Ishikawa (cell line): ENCODE measurements at regions not wholly inside any gene's neighbourhood (a gene's known extent, or its start where the extent isn't known, plus 50 kb on each side); places are given as distances from the start of the nearest gene placed in this dataset.

Experiments used
- CEBPB ChIP-seq: IDR thresholded peaks from 2 replicates; pipeline ENCODE4 v1.6.1; 2012
- CREB1 ChIP-seq: IDR thresholded peaks from 2 replicates; pipeline ENCODE4 v1.6.1; 2012; ENCODE audit warnings: low read depth
- EGR1 ChIP-seq: IDR thresholded peaks from 2 replicates; pipeline ENCODE4 v1.6.1; 2012
- EP300 ChIP-seq: IDR thresholded peaks from 2 replicates; pipeline ENCODE4 v1.6.1; 2012; ENCODE audit warnings: borderline replicate concordance
- FOXM1 ChIP-seq: IDR thresholded peaks from 2 replicates; pipeline ENCODE4 v1.6.1; 2012; ENCODE audit warnings: low read depth, borderline replicate concordance
- NFIC ChIP-seq: IDR thresholded peaks from 2 replicates; pipeline ENCODE4 v1.6.1; 2012
- RAD21 ChIP-seq: IDR thresholded peaks from 2 replicates; pipeline ENCODE4 v1.6.1; 2012; ENCODE audit warnings: low read depth
- TAF1 ChIP-seq: IDR thresholded peaks from 2 replicates; pipeline ENCODE4 v1.6.1; 2012; ENCODE audit warnings: low read depth, mild to moderate bottlenecking
- TCF12 ChIP-seq: IDR thresholded peaks from 2 replicates; pipeline ENCODE4 v1.6.1; 2012; ENCODE audit warnings: low read depth
- TEAD4 ChIP-seq: IDR thresholded peaks from 2 replicates; pipeline ENCODE4 v1.6.1; 2012
- YY1 ChIP-seq: IDR thresholded peaks from 2 replicates; pipeline ENCODE4 v1.6.1; 2012; ENCODE audit warnings: low read depth
- ZBTB7A ChIP-seq: IDR thresholded peaks from 2 replicates; pipeline ENCODE4 v1.6.1; 2012; ENCODE audit warnings: low read depth
- TF ChIP-seq, protein P1 (sequence below): IDR thresholded peaks from 2 replicates; pipeline ENCODE4 v1.6.1; 2012
- TF ChIP-seq, protein P2 (sequence below): IDR thresholded peaks from 2 replicates; pipeline ENCODE4 v1.6.1; 2012; ENCODE audit warnings: low read depth, mild to moderate bottlenecking
- TF ChIP-seq, protein P3 (sequence below): IDR thresholded peaks from 2 replicates; pipeline ENCODE4 v1.6.1; 2012

DNA sequence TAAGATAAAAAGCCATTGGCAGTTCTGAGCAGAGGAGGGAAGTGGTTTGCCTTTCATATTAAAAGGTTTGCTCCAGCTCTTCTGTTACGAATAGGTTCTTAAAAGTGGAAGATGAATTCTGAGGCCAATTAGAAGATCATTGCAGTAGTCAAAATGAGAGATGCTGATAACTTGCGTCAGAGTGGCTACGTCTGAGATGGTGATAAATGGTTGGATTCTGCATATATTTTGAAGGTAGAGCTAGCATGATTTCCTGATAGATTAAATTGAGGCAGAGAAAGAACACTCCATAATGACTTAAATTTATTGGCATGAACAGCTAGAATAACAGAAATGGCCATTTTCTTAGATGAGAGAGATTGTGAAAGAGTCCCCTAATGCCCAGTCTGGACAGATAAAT lies 652.6 kb downstream of the DACH1 start:
- TF ChIP-seq CEBPB (no peak), TCF12 (no peak), YY1 (no peak), CREB1 (no peak), EGR1 (no peak), FOXM1 (no peak), ZBTB7A (no peak), NFIC (no peak)
- TF ChIP-seq, protein P1, sequence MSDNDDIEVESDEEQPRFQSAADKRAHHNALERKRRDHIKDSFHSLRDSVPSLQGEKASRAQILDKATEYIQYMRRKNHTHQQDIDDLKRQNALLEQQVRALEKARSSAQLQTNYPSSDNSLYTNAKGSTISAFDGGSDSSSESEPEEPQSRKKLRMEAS: no peak
- TF ChIP-seq, protein P2, sequence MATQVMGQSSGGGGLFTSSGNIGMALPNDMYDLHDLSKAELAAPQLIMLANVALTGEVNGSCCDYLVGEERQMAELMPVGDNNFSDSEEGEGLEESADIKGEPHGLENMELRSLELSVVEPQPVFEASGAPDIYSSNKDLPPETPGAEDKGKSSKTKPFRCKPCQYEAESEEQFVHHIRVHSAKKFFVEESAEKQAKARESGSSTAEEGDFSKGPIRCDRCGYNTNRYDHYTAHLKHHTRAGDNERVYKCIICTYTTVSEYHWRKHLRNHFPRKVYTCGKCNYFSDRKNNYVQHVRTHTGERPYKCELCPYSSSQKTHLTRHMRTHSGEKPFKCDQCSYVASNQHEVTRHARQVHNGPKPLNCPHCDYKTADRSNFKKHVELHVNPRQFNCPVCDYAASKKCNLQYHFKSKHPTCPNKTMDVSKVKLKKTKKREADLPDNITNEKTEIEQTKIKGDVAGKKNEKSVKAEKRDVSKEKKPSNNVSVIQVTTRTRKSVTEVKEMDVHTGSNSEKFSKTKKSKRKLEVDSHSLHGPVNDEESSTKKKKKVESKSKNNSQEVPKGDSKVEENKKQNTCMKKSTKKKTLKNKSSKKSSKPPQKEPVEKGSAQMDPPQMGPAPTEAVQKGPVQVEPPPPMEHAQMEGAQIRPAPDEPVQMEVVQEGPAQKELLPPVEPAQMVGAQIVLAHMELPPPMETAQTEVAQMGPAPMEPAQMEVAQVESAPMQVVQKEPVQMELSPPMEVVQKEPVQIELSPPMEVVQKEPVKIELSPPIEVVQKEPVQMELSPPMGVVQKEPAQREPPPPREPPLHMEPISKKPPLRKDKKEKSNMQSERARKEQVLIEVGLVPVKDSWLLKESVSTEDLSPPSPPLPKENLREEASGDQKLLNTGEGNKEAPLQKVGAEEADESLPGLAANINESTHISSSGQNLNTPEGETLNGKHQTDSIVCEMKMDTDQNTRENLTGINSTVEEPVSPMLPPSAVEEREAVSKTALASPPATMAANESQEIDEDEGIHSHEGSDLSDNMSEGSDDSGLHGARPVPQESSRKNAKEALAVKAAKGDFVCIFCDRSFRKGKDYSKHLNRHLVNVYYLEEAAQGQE: no peak

DNA sequence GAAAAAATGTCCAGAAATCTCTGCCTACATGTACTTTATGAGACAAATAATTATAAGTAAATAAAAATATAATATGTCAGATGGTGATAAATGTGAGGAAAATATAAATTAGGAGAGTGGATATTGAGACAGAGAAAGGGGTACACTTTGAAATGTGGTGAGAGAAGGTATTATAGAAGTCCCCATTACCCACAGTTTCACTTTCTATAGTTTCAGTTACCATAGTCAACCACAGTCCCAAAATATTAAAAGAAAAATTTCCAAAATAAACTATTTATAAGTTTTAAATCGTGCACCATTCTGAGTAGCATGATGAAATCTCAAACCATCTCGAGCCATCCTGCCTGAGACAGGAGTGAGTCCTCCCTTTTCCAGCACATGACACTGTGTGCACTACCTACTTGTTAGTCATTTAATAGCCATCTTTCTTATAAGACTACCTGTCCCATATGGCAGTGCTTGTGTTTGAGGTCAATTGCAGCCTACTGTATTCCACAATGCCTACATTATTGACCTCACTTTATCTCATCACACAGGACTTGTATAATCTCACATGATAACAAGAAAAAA lies 653.7 kb downstream of the DACH1 start:
- TF ChIP-seq, protein P2: no peak
- TF ChIP-seq TCF12 (no peak), CREB1 (no peak), TEAD4 (no peak), CEBPB (no peak), RAD21 (no peak)

DNA sequence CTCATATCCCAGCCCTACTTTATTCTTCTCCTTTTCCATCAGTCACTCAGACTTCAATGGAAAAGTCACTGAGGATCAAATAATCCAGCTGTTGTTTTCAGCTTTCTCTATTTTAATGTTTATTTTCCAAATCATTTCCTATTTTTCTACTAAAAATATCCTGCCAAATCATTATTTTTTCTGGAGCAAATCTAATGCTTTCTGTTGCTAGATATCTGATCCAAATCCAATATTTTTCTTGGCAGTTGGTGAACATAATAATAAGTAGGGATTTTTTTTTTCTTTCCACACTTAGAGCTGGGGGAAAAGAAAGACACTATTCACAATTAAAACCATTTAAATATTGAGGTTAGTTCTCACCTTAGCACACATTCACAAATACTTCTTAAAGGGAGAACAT lies 656.1 kb downstream of the DACH1 start:
- TF ChIP-seq FOXM1 (no peak), CREB1 (no peak), CEBPB (no peak), TCF12 (no peak), TEAD4 (no peak), NFIC (no peak), TAF1 (no peak)

DNA sequence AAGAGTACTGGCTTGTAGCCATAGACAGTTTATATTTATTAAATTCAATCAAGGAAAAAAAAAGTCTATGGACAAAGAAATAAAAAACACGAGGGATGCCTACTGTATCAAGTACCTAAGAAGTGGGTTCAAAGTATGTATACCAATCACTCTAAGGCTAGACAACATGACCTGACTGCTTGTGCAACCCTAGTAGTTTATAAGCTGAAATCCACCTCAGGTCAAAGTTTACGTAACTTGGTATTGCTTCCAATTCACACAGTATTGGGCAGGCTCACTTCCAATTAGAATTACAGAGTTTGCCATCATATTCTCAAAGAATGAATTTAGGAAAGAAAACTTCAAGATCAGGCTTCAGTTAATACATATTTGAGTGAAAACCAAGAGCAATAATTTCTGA lies 657.8 kb downstream of the DACH1 start:
- TF ChIP-seq, protein P3, sequence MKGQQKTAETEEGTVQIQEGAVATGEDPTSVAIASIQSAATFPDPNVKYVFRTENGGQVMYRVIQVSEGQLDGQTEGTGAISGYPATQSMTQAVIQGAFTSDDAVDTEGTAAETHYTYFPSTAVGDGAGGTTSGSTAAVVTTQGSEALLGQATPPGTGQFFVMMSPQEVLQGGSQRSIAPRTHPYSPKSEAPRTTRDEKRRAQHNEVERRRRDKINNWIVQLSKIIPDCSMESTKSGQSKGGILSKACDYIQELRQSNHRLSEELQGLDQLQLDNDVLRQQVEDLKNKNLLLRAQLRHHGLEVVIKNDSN: no peak
- TF ChIP-seq TAF1: no peak
- TF ChIP-seq YY1: no peak
- no peak for TF ChIP-seq TEAD4
- TF ChIP-seq TCF12: no peak
- no peak for TF ChIP-seq EGR1
- no peak for TF ChIP-seq RAD21
- TF ChIP-seq ZBTB7A: no peak
- TF ChIP-seq CEBPB: no peak
- TF ChIP-seq EP300: no peak
- TF ChIP-seq, protein P1: no peak
- no peak for TF ChIP-seq CREB1
- TF ChIP-seq, protein P2: no peak
- TF ChIP-seq NFIC: no peak
- no peak for TF ChIP-seq FOXM1

DNA sequence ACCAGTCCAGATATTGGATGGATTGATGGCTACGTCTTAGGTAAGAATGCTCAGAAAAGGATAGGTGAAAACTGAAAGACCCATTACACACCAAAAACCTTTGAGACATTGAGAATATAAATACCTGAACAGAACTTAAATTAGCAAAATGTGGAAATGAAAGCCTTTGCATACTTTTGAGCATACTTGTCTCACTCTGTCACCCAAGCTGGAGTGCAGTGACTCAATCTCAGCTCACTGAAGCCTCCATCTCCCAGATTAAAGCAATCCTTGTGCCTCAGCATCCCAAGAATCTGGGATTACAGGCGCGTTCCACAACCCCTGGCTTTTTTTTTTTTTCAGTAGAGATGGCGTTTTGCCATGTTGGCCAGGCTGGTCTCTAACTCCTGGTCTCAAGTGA lies 695.3 kb downstream of the DACH1 start:
- TF ChIP-seq TCF12 (no peak), EGR1 (no peak), EP300 (no peak), CEBPB (no peak), RAD21 (no peak), TAF1 (no peak), NFIC (no peak), FOXM1 (no peak), ZBTB7A (no peak), CREB1 (no peak), YY1 (no peak), TEAD4 (no peak)
- TF ChIP-seq, protein P2: no peak
- TF ChIP-seq, protein P3: no peak
- TF ChIP-seq, protein P1: no peak
